Astrocyte (in vitro differentiated cells and primary cell): ENCODE measurements at regions not wholly inside any gene's neighbourhood (a gene's known extent, or its start where the extent isn't known, plus 50 kb on each side); places are given as distances from the start of the nearest gene placed in this dataset.

Experiments
- EZH2 ChIP-seq: IDR thresholded peaks from 2 replicates; pipeline ENCODE4 v1.6.1; 2012; ENCODE audit warnings: mild to moderate bottlenecking, low read length, inconsistent platforms; ENCODE audit not compliant: insufficient read depth
- TF ChIP-seq, protein P1 (sequence below): IDR thresholded peaks from 2 replicates; pipeline ENCODE4 v1.5.1; 2011; ENCODE audit warnings: low read depth, mild to moderate bottlenecking, inconsistent platforms, low read length, moderate library complexity; ENCODE audit not compliant: insufficient read depth

DNA sequence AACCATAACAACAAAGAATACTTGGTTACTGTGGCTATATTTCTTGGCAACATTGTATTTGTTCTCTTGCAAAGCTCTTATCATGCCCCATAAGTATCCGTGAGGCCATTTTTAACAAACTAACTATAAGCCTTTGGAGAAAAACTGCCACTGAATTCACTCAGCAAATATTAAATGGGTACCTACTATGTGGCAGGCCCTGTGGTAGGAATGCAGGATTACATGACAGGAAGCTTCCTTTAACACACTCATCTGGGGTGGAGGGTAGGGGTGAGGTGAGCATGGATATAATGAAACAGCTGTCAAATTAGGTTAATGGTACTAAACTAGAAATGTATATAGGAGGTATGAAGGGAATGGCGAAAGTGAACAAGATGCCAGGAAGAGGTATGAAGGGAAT is 504.8 kb downstream of the MEI4 start:
- no peak for TF ChIP-seq EZH2
- TF ChIP-seq, protein P1, sequence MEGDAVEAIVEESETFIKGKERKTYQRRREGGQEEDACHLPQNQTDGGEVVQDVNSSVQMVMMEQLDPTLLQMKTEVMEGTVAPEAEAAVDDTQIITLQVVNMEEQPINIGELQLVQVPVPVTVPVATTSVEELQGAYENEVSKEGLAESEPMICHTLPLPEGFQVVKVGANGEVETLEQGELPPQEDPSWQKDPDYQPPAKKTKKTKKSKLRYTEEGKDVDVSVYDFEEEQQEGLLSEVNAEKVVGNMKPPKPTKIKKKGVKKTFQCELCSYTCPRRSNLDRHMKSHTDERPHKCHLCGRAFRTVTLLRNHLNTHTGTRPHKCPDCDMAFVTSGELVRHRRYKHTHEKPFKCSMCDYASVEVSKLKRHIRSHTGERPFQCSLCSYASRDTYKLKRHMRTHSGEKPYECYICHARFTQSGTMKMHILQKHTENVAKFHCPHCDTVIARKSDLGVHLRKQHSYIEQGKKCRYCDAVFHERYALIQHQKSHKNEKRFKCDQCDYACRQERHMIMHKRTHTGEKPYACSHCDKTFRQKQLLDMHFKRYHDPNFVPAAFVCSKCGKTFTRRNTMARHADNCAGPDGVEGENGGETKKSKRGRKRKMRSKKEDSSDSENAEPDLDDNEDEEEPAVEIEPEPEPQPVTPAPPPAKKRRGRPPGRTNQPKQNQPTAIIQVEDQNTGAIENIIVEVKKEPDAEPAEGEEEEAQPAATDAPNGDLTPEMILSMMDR = no peak
